ENCODE measurements at regions not wholly inside any gene's neighbourhood (a gene's known extent, or its start where the extent isn't known, plus 50 kb on each side); places are given as distances from the start of the nearest gene placed in this dataset.
"Not testable (repeated sequence)": the region's sequence is repeated elsewhere in the genome, so short reads cannot be mapped to it uniquely, and the experiment has no call there.

DNA sequence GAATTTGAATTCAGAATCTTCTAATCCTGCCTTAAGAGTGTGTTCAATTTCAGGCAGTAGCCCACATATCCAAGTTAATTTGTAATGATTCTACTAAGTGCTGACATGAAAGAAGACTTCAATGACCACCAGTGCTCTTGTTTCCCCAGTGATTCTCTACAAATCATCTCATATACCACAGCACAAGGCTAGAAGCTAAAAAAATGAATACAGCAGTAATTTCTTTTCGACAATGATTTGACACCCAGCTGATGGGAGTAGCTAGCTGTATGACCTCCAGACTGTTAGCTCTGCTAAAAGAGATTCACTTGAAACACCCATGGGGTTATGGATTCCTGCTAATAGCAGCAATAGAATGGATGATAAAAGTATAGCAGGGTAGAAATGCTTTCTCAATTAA lies 217.0 kb upstream of the TMEFF2 start:
- DNase-seq (ENCODE audit: low read depth): no peak

DNA sequence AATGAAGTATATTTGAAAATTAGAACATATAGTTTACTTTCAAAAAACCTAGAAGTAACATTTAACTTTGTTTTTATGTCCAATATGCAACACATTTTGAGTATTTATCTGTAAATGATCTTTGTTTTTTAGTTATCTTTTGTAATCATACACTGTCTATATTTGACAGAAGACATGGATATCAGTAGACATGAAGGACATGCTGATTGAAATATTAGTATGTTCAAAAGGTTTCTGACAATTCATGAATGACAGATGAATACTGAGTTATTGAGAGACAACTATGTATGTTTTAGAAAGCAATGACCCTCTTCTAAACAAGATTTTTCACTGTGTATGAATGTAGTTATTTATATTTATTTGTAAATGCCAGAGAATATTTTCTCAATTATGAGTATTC lies 215.6 kb upstream of the TMEFF2 start:
- DNase-seq (ENCODE audit: low read depth): no peak
- no peak overlapping the region for H3K4me3 ChIP-seq (ENCODE audit: low read depth, low read length)

More for the DNA sequence above, 217.0 kb upstream of the TMEFF2 start:
- no peak overlapping the region for H3K4me3 ChIP-seq (ENCODE audit: low read depth, low read length)

GRCh38 chr2:192407692-192408091 lies 213.0 kb upstream of the TMEFF2 start:
- H3K4me3 ChIP-seq (ENCODE audit: low read depth, low read length): no peak overlapping the region
- DNase-seq (ENCODE audit: low read depth): no peak

DNA sequence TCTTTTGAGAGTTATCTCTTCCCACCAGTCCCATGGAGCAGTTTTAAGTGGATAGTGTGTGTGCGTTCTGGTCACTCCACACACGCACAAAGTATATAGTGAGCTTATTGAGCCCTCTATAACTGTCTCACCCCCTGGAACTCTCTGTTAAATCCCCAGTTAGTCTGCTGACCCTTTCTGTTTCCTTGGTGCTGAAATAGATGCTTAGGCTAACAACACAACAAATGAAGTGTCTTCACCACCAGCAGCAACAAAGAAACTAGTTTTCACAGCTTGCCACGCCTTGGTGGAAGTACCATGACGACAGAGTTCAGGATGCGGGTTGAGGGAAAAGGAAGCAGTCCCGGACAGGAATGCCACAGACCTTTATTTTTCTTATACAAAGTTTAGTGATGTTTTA lies 203.5 kb upstream of the TMEFF2 start:
- no peak for DNase-seq (ENCODE audit: low read depth)
- no peak overlapping the region for H3K4me3 ChIP-seq (ENCODE audit: low read depth, low read length)

GRCh38 chr2:192394605-192395004 lies 199.9 kb upstream of the TMEFF2 start:
- no peak for DNase-seq (ENCODE audit: low read depth)
- H3K4me3 ChIP-seq (ENCODE audit: low read depth, low read length): no peak overlapping the region

DNA sequence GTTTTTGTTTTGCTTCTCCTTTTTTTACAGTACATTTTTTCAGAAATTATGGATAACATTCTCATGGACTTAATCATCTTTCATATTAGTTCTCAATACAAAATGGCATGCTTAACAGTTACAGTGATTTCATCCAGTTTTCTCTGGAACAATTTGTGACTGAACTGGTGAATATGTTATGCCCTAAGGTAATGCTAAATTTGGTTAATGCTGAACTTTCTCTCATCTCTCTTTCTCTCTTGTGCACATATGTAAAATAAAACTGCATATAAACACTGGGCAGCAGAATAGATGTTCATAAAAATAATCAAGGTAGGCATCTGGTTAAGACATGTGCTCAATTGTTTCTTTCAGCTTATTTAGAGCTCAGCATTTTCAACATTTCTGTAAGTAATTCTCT lies 196.3 kb upstream of the TMEFF2 start:
- no peak for DNase-seq (ENCODE audit: low read depth)
- no peak overlapping the region for H3K4me3 ChIP-seq (ENCODE audit: low read depth, low read length)

DNA sequence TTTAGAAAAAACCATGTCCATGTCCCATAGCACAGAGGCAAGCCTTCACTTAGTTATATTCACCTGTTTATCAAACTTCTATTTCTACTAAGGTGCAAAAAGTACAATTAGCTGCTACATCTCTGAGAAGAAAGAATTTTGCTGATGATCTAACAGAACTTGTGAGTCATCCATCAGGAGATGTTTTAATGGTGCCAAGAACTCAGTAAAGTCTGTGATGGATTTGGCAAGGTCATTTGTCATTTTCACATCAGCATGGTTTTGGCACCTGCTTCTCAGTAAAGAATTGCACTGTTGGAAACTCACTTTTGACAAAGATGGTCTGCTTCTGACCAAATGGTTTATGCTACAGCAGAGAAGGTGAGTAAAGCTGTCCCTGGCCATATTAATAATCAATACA lies 195.7 kb upstream of the TMEFF2 start:
- DNase-seq (ENCODE audit: low read depth): no peak
- H3K4me3 ChIP-seq (ENCODE audit: low read depth, low read length): no peak overlapping the region

DNA sequence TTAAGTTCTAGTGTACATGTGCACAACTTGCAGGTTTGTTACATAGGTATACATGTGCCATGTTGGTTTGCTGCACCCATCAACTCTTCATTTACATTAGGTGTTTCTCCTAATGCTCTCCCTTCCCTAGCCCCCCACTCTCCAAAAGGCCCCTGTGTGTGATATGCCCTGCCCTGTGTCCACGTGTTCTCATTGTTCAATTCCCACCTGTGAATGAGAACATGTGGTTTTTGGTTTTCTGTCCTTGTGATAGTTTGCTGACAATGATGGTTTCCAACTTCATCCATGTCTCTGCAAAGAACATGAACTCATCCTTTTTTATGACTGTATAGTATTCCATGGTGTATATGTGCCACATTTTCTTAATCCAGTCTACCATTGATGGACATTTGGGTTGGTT lies 189.5 kb upstream of the TMEFF2 start:
- not testable (repeated sequence) for H3K4me3 ChIP-seq (ENCODE audit: low read depth, low read length)

GRCh38 chr2:192381082-192381481 lies 186.3 kb upstream of the TMEFF2 start:
- no peak overlapping the region for H3K4me3 ChIP-seq (ENCODE audit: low read depth, low read length)
- no peak for DNase-seq (ENCODE audit: low read depth)

More for the DNA sequence above, 189.5 kb upstream of the TMEFF2 start:
- DNase-seq (ENCODE audit: low read depth): not testable (repeated sequence)

DNA sequence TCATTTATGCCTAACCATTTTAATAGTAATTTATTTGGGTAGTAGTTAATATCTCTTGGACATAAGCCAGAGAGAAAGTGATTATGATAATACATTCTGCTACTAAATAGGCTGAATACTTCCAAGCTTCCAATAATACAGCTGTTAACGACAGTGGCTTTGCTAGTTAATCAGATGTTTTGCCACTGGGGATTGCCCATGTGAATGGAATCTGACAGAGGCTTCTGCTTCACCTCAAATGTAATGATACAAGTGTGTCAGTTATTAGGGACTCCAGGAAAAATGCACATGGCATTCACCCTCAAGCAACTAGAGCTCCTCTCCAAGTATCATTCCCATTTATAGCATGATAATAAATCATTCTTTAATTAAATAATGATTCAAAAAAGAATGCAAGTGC lies 185.0 kb upstream of the TMEFF2 start:
- H3K4me3 ChIP-seq (ENCODE audit: low read depth, low read length): no peak overlapping the region
- DNase-seq (ENCODE audit: low read depth): no peak

DNA sequence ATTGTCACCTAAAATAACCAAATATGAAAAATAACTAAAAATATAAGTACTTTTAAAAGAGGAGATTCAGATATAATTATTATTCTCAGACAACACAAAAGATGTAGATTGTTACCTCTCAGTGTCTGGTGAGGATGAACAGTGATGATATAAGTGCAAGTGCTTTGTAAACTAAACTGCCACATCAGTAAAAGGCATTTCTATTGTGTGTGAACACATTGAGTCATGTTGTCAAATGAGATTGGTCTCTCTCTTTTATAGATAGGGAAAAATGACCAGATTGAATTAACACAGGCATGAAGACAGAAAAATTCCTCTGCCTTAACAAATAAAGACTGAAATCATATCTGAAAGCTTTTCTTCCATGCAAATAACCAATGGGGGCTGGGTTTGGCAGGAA lies 182.4 kb upstream of the TMEFF2 start:
- no peak for DNase-seq (ENCODE audit: low read depth)
- no peak overlapping the region for H3K4me3 ChIP-seq (ENCODE audit: low read depth, low read length)

GRCh38 chr2:192373754-192374153 lies 179.0 kb upstream of the TMEFF2 start:
- no peak overlapping the region for H3K4me3 ChIP-seq (ENCODE audit: low read depth, low read length)
- DNase-seq (ENCODE audit: low read depth): no peak

DNA sequence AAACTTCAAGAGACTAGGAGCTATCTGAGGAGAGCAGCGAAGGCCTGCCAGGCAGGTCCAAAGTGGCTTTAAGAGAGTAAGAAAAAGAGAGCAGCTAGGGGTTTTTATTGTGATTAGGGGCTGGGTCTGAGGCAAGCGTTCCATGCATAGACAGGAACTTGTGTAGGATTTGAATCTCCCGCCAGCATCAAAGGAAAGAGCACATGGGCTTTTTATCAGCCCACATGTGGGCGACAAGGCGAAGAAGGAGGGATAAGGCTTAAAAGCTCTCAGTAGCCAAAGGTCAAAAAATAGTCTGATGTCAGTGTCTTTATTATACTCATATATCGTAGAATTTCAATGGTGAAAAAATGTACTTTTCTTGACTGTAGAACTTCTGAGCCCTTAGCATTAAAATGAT lies 178.5 kb upstream of the TMEFF2 start:
- no peak for DNase-seq (ENCODE audit: low read depth)
- no peak overlapping the region for H3K4me3 ChIP-seq (ENCODE audit: low read depth, low read length)

- no peak overlapping the region for H3K4me3 ChIP-seq (ENCODE audit: low read depth, low read length)
- no peak for DNase-seq (ENCODE audit: low read depth)
These were observed 175.2 kb upstream of the TMEFF2 start for GRCh38 chr2:192369969-192370368.

DNA sequence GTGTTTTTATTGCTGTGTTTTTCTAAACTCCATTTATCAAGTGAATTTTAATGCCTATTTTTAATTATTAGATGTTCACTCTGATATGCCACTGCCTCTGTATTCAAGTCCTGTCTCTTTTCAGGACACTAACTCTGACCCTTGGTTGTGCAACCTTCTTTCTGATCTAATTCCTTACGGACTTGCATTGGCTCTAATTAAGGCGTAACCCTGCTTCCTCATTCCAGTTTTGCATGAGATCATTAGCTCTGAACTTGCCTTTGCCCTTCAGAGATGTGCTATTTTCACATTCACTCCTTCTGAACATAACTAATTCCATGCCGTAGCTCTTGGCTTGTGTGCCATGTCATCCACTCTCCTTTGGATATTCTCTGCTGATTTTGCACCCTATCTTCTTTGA lies 162.5 kb upstream of the TMEFF2 start:
- DNase-seq (ENCODE audit: low read depth): no peak
- H3K4me3 ChIP-seq (ENCODE audit: low read depth, low read length): no peak overlapping the region

DNA sequence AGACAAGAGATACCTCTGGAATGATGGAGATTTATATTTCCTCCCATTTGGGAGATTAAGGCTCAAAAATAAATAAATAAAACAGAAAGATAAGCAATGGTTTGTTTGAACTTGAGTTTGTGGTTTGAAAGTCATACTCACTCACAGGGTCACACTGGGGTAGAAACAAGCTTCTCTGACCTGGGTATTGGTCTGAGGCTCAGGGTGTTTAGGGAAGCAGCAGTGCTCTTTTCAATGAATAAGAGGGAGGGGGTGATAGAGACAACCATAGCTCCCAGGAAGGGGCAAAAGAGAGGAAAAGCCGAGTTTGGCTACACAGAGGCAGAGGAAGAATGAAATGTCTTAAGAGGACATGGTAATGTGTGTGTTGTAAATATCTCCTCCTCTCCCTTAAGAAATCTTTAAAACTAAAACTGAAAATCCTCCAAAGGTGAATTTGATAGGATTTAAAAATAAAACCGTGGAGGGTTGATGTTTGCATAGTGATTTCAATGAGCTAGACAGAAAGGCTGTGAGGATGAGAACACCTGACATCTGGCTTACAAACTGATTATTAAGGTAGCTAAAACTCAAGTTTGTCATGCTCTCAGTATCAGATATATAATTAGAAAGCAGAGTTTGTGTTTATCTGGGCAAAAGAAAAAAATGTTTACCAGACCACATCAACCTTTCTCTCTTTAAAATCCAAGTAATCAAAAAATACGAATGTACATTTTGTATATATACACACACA lies 159.9 kb upstream of the TMEFF2 start:
- no peak overlapping the region for H3K4me3 ChIP-seq (ENCODE audit: low read depth, low read length)
- DNase-seq (ENCODE audit: low read depth): no peak

GRCh38 chr2:192347542-192347941 lies 152.8 kb upstream of the TMEFF2 start:
- no peak overlapping the region for H3K4me3 ChIP-seq (ENCODE audit: low read depth, low read length)
- no peak for DNase-seq (ENCODE audit: low read depth)

- H3K4me3 ChIP-seq (ENCODE audit: low read depth, low read length): no peak overlapping the region
These were observed 150.6 kb upstream of the TMEFF2 start for GRCh38 chr2:192345287-192345686.

DNA sequence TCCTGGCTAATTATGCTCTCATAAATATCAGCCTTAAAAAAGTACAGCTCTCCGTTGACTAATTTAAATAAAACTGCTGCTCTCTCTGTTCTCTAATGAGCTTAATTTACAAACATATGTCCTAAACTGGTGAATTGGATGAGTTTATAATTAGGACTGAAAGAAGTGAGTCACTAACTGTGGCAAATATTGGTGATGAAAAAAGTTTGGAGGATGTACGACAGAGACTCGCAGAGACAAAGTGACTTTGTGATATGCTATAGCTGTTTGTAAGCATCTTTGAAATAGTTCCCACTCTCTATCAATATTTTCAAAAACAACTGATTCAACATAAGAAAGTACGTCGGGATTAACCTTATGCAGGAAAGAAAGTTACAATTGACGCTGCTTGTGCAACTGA lies 138.9 kb upstream of the TMEFF2 start:
- no peak for DNase-seq (ENCODE audit: low read depth)
- H3K4me3 ChIP-seq (ENCODE audit: low read depth, low read length): no peak overlapping the region

More at GRCh38 chr2:192345287-192345686, 150.6 kb upstream of the TMEFF2 start:
- DNase-seq (ENCODE audit: low read depth): no peak

DNA sequence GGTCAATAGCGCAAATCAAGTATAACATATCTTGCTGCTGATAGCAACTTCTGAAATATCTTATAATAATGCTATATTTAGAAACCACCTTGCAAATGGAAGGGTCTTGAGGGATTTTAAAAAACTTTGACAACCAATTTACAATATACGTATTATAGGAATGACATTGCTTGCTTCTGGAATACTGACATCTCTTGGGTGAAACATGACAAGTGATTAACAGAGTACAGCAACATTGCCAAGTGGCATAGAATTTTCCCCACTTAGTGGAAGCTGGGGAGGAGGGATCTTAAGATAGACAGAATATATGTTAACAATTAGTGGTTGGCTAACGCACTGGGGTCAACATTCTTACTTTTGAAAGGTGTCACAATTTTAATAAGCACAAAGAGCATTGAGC lies 133.6 kb upstream of the TMEFF2 start:
- no peak for DNase-seq (ENCODE audit: low read depth)
- no peak overlapping the region for H3K4me3 ChIP-seq (ENCODE audit: low read depth, low read length)

GRCh38 chr2:192327576-192327975 lies 132.8 kb upstream of the TMEFF2 start:
- no peak overlapping the region for H3K4me3 ChIP-seq (ENCODE audit: low read depth, low read length)
- DNase-seq (ENCODE audit: low read depth): no peak

DNA sequence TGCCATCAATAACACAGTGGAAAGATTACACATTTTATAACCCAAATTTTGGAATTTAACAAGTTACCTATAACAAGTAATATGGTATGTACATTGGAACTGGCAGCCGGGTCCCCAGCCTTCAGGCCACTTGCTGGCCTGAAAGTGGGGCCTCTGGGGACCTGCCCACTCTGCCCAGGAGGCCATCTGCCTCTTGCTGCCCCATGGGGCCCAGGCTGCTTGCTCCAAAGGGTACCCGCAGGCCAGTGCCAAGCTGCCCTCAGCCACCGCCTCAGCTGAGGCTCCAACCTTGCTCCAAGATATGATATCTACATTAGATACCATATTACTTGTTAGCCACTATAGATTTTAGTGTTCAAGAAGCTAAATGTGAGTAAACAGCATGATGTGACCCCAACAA lies 120.8 kb upstream of the TMEFF2 start:
- no peak for DNase-seq (ENCODE audit: low read depth)
- H3K4me3 ChIP-seq (ENCODE audit: low read depth, low read length): no peak overlapping the region

All from skeletal muscle cell (primary cell).